A549 (cell line): ENCODE measurements at regions not wholly inside any gene's neighbourhood (a gene's known extent, or its start where the extent isn't known, plus 50 kb on each side); places are given as distances from the start of the nearest gene placed in this dataset.

Experiments
- ATAC-seq, 2 experiments: fragments of 200-7000 bp in 1 of 2; fragments of >200 bp in 1 of 2; cut with Nextera tagmentation in 1 of 2; cut with Tn5 transposase in 1 of 2; 3 replicates each; pipeline versions ENCODE4 v1.8.0 to v1.9.1; 2018 to 2020; ENCODE audit warnings: mild to moderate bottlenecking in 1 of 2, moderate library complexity in 1 of 2
- CTCF ChIA-PET: fragments of 300-600 bp; sonication (Branson Sonifier 250); formaldehyde crosslinking; extraction: SDS; loops from one replicate; lab custom pipeline; 2021; ENCODE audit warnings: antibody characterized with exemption, inconsistent platforms; lab: Yijun Ruan, JAX
- POLR2A ChIA-PET: fragments of 350-600 bp; formaldehyde crosslinking; extraction: SDS; loops from one replicate; lab custom pipeline; 2021; ENCODE audit warnings: antibody characterized with exemption, inconsistent platforms; lab: Yijun Ruan, JAX
- DNase-seq, 2 experiments: peaks; one replicate each; pipeline versions ENCODE4 v3.0.0 to v3.0.0-alpha.2; 2011 to 2016; ENCODE audit warnings: low read depth in 1 of 2, low spot score in 1 of 2
- FAIRE-seq: peaks from 2 replicates; lab custom pipeline; 2011; peaks lifted over from hg19 to GRCh38; lab: Jason Lieb, UNC
- H3K27ac ChIP-seq, 2 experiments: fragments of >200 bp; sonication (Bioruptor Twin); formaldehyde crosslinking; 3 replicates each; pipeline ENCODE4 v1.5.1; 2016 to 2017
- H3K4me1 ChIP-seq: fragments of >200 bp; sonication (Bioruptor Twin); formaldehyde crosslinking; 3 replicates; pipeline ENCODE4 v1.6.1; 2016
- H3K4me2 ChIP-seq: fragments of >200 bp; sonication (Bioruptor Twin); formaldehyde crosslinking; 3 replicates; pipeline ENCODE4 v1.6.1; 2016
- H3K4me3 ChIP-seq: fragments of >200 bp; sonication (Bioruptor Twin); formaldehyde crosslinking; 3 replicates; pipeline ENCODE4 v1.5.1; 2016
- H3K9me3 ChIP-seq: fragments of >200 bp; sonication (Bioruptor Twin); formaldehyde crosslinking; 3 replicates; pipeline ENCODE4 v1.6.1; 2016
- CTCF ChIP-seq: fragments of >200 bp; sonication (Bioruptor Twin); formaldehyde crosslinking; IDR thresholded peaks from 3 replicates; pipeline ENCODE4 v1.5.1; 2016
- E2F6 ChIP-seq: IDR thresholded peaks from 2 replicates; pipeline ENCODE4 v1.6.1; 2012; ENCODE audit warnings: low read depth, borderline replicate concordance
- EHMT2 ChIP-seq: fragments of 200-600 bp; sonication (generic); IDR thresholded peaks from 2 replicates; pipeline ENCODE4 v1.6.1; 2016; ENCODE audit warnings: antibody characterized with exemption, low read depth, mild to moderate bottlenecking, moderate library complexity
- FOSB ChIP-seq: fragments of 250-450 bp; sonication (Bioruptor Pico); IDR thresholded peaks from 2 replicates; pipeline ENCODE4 v1.5.0; 2020; ENCODE audit warnings: mild to moderate bottlenecking, moderate library complexity
- FOSL2 ChIP-seq, 2 experiments: fragments of 450-650 bp in 1 of 2; fragments of >200 bp in 1 of 2; sonication (Bioruptor Twin) in 1 of 2; formaldehyde crosslinking; IDR thresholded peaks; 2 replicates each; pipeline versions ENCODE4 v1.5.0 to v1.6.1; 2016 to 2020; ENCODE audit warnings: mild to moderate bottlenecking in 1 of 2, moderate library complexity in 1 of 2
- FOXS1 ChIP-seq: fragments of 250-450 bp; sonication (Bioruptor Pico); IDR thresholded peaks from 2 replicates; pipeline ENCODE4 v1.5.0; 2020; ENCODE audit warnings: mild to moderate bottlenecking, moderate library complexity
- HOXB5 ChIP-seq: fragments of 250-450 bp; sonication (Bioruptor Pico); IDR thresholded peaks from 2 replicates; pipeline ENCODE4 v1.5.0; 2020; ENCODE audit warnings: mild to moderate bottlenecking, moderate library complexity
- KDM1A ChIP-seq: fragments of 200-600 bp; sonication (generic); IDR thresholded peaks from 2 replicates; pipeline ENCODE4 v1.6.1; 2016; ENCODE audit warnings: low read depth, mild to moderate bottlenecking
- KDM5A ChIP-seq: fragments of 200-600 bp; sonication (generic); IDR thresholded peaks from 2 replicates; pipeline ENCODE4 v1.6.1; 2016; ENCODE audit warnings: antibody characterized with exemption, mild to moderate bottlenecking
- MAZ ChIP-seq: fragments of 150-350 bp; IDR thresholded peaks from 2 replicates; pipeline ENCODE4 v1.6.1; 2014; ENCODE audit warnings: antibody characterized with exemption, low read depth, low read length, borderline replicate concordance
- MYC ChIP-seq: IDR thresholded peaks from 2 replicates; pipeline ENCODE4 v1.6.1; 2012; ENCODE audit warnings: mild to moderate bottlenecking, inconsistent platforms, low read length, improper control_type of control experiment, borderline replicate concordance
- NR3C1 ChIP-seq: fragments of >200 bp; sonication (Bioruptor Twin); formaldehyde crosslinking; IDR thresholded peaks from 3 replicates; pipeline ENCODE4 v1.6.1; 2017
- RCOR1 ChIP-seq: fragments of 150-350 bp; IDR thresholded peaks from 2 replicates; pipeline ENCODE4 v1.6.1; 2014; ENCODE audit warnings: antibody characterized with exemption, low read length, low read depth
- RNF2 ChIP-seq: fragments of 200-600 bp; sonication (generic); IDR thresholded peaks from 2 replicates; pipeline ENCODE4 v1.6.1; 2016; ENCODE audit warnings: low read depth, mild to moderate bottlenecking, antibody characterized with exemption, moderate library complexity, borderline replicate concordance
- SMC3 ChIP-seq: fragments of >200 bp; sonication (Bioruptor Twin); formaldehyde crosslinking; IDR thresholded peaks from 3 replicates; pipeline ENCODE4 v1.6.1; 2018; ENCODE audit warnings: inconsistent platforms
- SREBF2 ChIP-seq: fragments of 450-650 bp; IDR thresholded peaks from 2 replicates; pipeline ENCODE4 v1.6.1; 2014; ENCODE audit warnings: mild to moderate bottlenecking, moderate library complexity
- ZC3H11A ChIP-seq: fragments of 450-650 bp; IDR thresholded peaks from 2 replicates; pipeline ENCODE4 v1.6.1; 2014; ENCODE audit warnings: antibody characterized with exemption, mild to moderate bottlenecking
- ZFP36 ChIP-seq: fragments of 450-650 bp; IDR thresholded peaks from 2 replicates; pipeline ENCODE4 v1.6.1; 2014; ENCODE audit warnings: borderline replicate concordance; ENCODE audit not compliant: partially characterized antibody
- ZNF302 ChIP-seq: fragments of 250-450 bp; sonication (Bioruptor Pico); IDR thresholded peaks from 2 replicates; pipeline ENCODE4 v1.9.0; 2021; ENCODE audit warnings: inconsistent platforms, mild to moderate bottlenecking, moderate library complexity
- WGBS: methylation state at CpG from one replicate; pipeline ENCODE4 v1.1.6; 2017; ENCODE audit errors: missing lambda C conversion rate; 5-methylcytosine and 5-hydroxymethylcytosine counted together
- TF ChIP-seq, protein P1 (sequence below): fragments of 250-450 bp; sonication (Bioruptor Pico); IDR thresholded peaks from 2 replicates; pipeline ENCODE4 v1.5.0; 2020; ENCODE audit warnings: low read depth, mild to moderate bottlenecking, moderate library complexity

- no peak for TF ChIP-seq ZC3H11A
- TF ChIP-seq FOSB = no peak
Observed at GRCh38 chr2:239589833-239590232, 189.0 kb upstream of the HDAC4 start (continued).

- Histone ChIP-seq H3K4me3 (no peak overlapping the region), H3K9me3 (0 out of 3 replicates have a peak, but pooled peaks cover 4% of the 10 kb centered on the region), H3K4me2 (no peak overlapping the region), H3K4me1 (no peaks in the 10 kb centered on the region), H3K27ac (no peak overlapping the region)
- POLR2A ChIA-PET = no interaction called here
- CTCF ChIA-PET = no interaction called here
- no peak for FAIRE-seq
- no peak for TF ChIP-seq ZFP36
- TF ChIP-seq MYC = no peak
- no peak for TF ChIP-seq RCOR1
- TF ChIP-seq, protein P1, sequence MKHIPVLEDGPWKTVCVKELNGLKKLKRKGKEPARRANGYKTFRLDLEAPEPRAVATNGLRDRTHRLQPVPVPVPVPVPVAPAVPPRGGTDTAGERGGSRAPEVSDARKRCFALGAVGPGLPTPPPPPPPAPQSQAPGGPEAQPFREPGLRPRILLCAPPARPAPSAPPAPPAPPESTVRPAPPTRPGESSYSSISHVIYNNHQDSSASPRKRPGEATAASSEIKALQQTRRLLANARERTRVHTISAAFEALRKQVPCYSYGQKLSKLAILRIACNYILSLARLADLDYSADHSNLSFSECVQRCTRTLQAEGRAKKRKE = no peak
- no peak for TF ChIP-seq CTCF
- no peak for TF ChIP-seq KDM1A
- TF ChIP-seq KDM5A = no peak
- TF ChIP-seq MAZ = no peak
- no peak for TF ChIP-seq SREBF2
- no peak for TF ChIP-seq HOXB5 (CRISPR knock-in tag)
- no peak for TF ChIP-seq ZNF302 (CRISPR knock-in tag)
- TF ChIP-seq FOSL2 (IDR thresholded peaks at IDR 0.05) = no peak
- no peak for TF ChIP-seq FOSL2 (CRISPR knock-in tag; IDR thresholded peaks at IDR 0.05)
- TF ChIP-seq SMC3 = no peak
- TF ChIP-seq E2F6 = no peak
- TF ChIP-seq RNF2 = no peak
- no peak for TF ChIP-seq FOXS1 (CRISPR knock-in tag)
- TF ChIP-seq NR3C1 = no peak
- WGBS = 70% methylated on average over 6 of the region's 7 CpGs
- DNase-seq = no peak
- ATAC-seq = no peak
Observed at GRCh38 chr2:239589270-239589825, 188.5 kb upstream of the HDAC4 start.

- FAIRE-seq (no peak), DNase-seq (no peak), ATAC-seq (no peak)
- ChIA-PET POLR2A (no interaction called here), CTCF (no interaction called here)
- Histone ChIP-seq H3K4me3 (no peak overlapping the region), H3K9me3 (0 out of 3 replicates have a peak, but pooled peaks cover 4% of the 10 kb centered on the region), H3K27ac (no peak overlapping the region), H3K4me2 (no peak overlapping the region), H3K4me1 (no peaks in the 10 kb centered on the region)
- no peak for TF ChIP-seq FOSB
- TF ChIP-seq ZFP36 = no peak
- TF ChIP-seq HOXB5 (CRISPR knock-in tag) = no peak
- TF ChIP-seq, protein P1 = no peak
- no peak for TF ChIP-seq EHMT2
- WGBS = 38% methylated on average over 8 of the region's 13 CpGs
Observed at GRCh38 chr2:239588451-239589269, 187.8 kb upstream of the HDAC4 start.
